HepG2 (cell line): ENCODE measurements at regions not wholly inside any gene's neighbourhood (a gene's known extent, or its start where the extent isn't known, plus 50 kb on each side); places are given as distances from the start of the nearest gene placed in this dataset.

Experiments
- ATAC-seq: fragments of 200-7000 bp; cut with Tn5 transposase; 3 replicates; pipeline ENCODE4 v1.9.1; 2020; ENCODE audit warnings: mild to moderate bottlenecking, moderate library complexity
- BruUV-seq: library from RNA; stranded (reverse); fragments of 400-500 nt; replicated peaks from 2 replicates; lab custom pipeline; 2021; lab: Mats Ljungman, UMichigan
- CTCF ChIA-PET: fragments of 300-600 bp; formaldehyde crosslinking; extraction: SDS; loops from one replicate; lab custom pipeline; 2021; ENCODE audit warnings: low total read pairs, inconsistent platforms, low intra/inter-chr PET ratio; lab: Yijun Ruan, JAX
- POLR2A ChIA-PET: fragments of 350-600 bp; sonication (Branson Sonifier 250); formaldehyde crosslinking; loops from one replicate; lab custom pipeline; 2020; ENCODE audit warnings: antibody characterized with exemption, inconsistent platforms; lab: Yijun Ruan, JAX
- DNase-seq: peaks from one replicate; pipeline ENCODE4 v3.0.0-alpha.2; 2015; ENCODE audit warnings: low spot score
- FAIRE-seq: peaks from 3 replicates; lab custom pipeline; 2011; peaks lifted over from hg19 to GRCh38; lab: Jason Lieb, UNC
- H2AFZ ChIP-seq: one replicate; pipeline ENCODE4 v1.6.1; 2011; ENCODE audit warnings: low read length, inconsistent platforms
- H3K27ac ChIP-seq: fragments of 300-600 bp; 3 replicates; pipeline ENCODE4 v1.8.0; 2011; ENCODE audit warnings: mixed run types, mild to moderate bottlenecking, mixed read lengths, low read length, inconsistent platforms; ENCODE audit not compliant: insufficient read depth; ENCODE audit errors: extremely low read length
- H3K27me3 ChIP-seq, 2 experiments: fragments of 200-600 bp in 1 of 2; 2 replicates in 1 of 2; 3 replicates in 1 of 2; pipeline versions ENCODE4 v1.6.0 to v1.8.0; 2011; ENCODE audit warnings: low read length in 2 of 2, mild to moderate bottlenecking in 2 of 2, moderate library complexity in 2 of 2, inconsistent platforms in 1 of 2; ENCODE audit not compliant: insufficient read depth in 2 of 2, control insufficient read depth in 1 of 2
- H3K36me3 ChIP-seq, 2 experiments: fragments of 200-600 bp in 1 of 2; replicated peaks in 1 of 2; 2 replicates in 1 of 2; 3 replicates in 1 of 2; pipeline versions ENCODE4 v1.5.1 to v1.8.0; 2011; ENCODE audit warnings: low read length in 2 of 2, inconsistent platforms in 1 of 2; ENCODE audit not compliant: insufficient read depth in 2 of 2, control insufficient read depth in 1 of 2
- H3K4me1 ChIP-seq: 2 replicates; pipeline ENCODE4 v1.5.1; 2012; ENCODE audit warnings: low read length, inconsistent platforms; ENCODE audit not compliant: insufficient read depth
- H3K4me2 ChIP-seq: 2 replicates; pipeline ENCODE4 v1.6.0; 2011; ENCODE audit warnings: low read depth, low read length, inconsistent platforms
- H3K4me3 ChIP-seq, 3 experiments: fragments of 200-600 bp in 1 of 3; sonication (generic), shearing (Covaris generic) in 1 of 3; replicated peaks in 1 of 3; 2 replicates each; pipeline ENCODE4 v1.5.1; 2011 to 2016; ENCODE audit warnings: low read length in 3 of 3, inconsistent platforms in 2 of 3, low read depth in 2 of 3, mild to moderate bottlenecking in 2 of 3, control low read depth in 1 of 3, mixed read lengths in 1 of 3; ENCODE audit not compliant: insufficient read depth in 1 of 3
- H3K79me2 ChIP-seq: one replicate; pipeline ENCODE4 v1.6.1; 2011; ENCODE audit warnings: low read length, inconsistent platforms; ENCODE audit not compliant: insufficient read depth
- H3K9ac ChIP-seq: 2 replicates; pipeline ENCODE4 v1.6.0; 2011; ENCODE audit warnings: mild to moderate bottlenecking, low read depth, low read length, inconsistent platforms; ENCODE audit not compliant: insufficient read depth
- H3K9me3 ChIP-seq: 2 replicates; pipeline ENCODE4 v1.5.1; 2012; ENCODE audit warnings: mild to moderate bottlenecking, low read length
- H4K20me1 ChIP-seq: 2 replicates; pipeline ENCODE4 v1.6.0; 2011; ENCODE audit warnings: inconsistent platforms, mild to moderate bottlenecking, low read length, moderate library complexity; ENCODE audit not compliant: insufficient read depth
- JUND ChIP-seq: sonication (generic); formaldehyde crosslinking; IDR thresholded peaks from 2 replicates; pipeline ENCODE4 v1.8.0; 2022; ENCODE audit warnings: mild to moderate bottlenecking, missing genetic modification reagents
- MED8 ChIP-seq: sonication (generic); formaldehyde crosslinking; IDR thresholded peaks from 2 replicates; pipeline ENCODE4 v1.8.1; 2023; ENCODE audit warnings: mild to moderate bottlenecking, missing genetic modification reagents; ENCODE audit not compliant: insufficient replicate concordance
- ZKSCAN8 ChIP-seq: IDR thresholded peaks from 2 replicates; pipeline ENCODE4 v1.6.1; 2016; ENCODE audit warnings: borderline replicate concordance, missing genetic modification reagents, missing compliant biosample characterization
- ZNF530 ChIP-seq: sonication (generic); formaldehyde crosslinking; IDR thresholded peaks from 2 replicates; pipeline ENCODE4 v1.5.0; 2020; ENCODE audit warnings: low read depth, mild to moderate bottlenecking, missing genetic modification reagents
- ZNF609 ChIP-seq: sonication (generic); formaldehyde crosslinking; IDR thresholded peaks from 2 replicates; pipeline ENCODE4 v1.4.0; 2020; ENCODE audit warnings: mild to moderate bottlenecking, missing genetic modification reagents, borderline replicate concordance
- ZNF879 ChIP-seq: sonication (generic); formaldehyde crosslinking; IDR thresholded peaks from 2 replicates; pipeline ENCODE4 v1.8.1; 2023; ENCODE audit warnings: missing genetic modification reagents
- WGBS: methylation state at CpG from one replicate; pipeline ENCODE4 v1.1.6; 2017; ENCODE audit warnings: low lambda C conversion rate; 5-methylcytosine and 5-hydroxymethylcytosine counted together
- in situ Hi-C: cut with HindIII; loops from 2 replicates; pipeline ENCODE4 v1.10.0; 2017; ENCODE audit warnings: low pct_unique_long_range_greater_than_20kb; ENCODE audit not compliant: extremely low pct_ligation_motif_present
- intact Hi-C: fragments of 100-400 bp; cut with micrococcal nuclease; formaldehyde crosslinking; loops from one replicate; pipeline ENCODE4 v1.10.0; 2022; ENCODE audit not compliant: unreplicated experiment

DNA sequence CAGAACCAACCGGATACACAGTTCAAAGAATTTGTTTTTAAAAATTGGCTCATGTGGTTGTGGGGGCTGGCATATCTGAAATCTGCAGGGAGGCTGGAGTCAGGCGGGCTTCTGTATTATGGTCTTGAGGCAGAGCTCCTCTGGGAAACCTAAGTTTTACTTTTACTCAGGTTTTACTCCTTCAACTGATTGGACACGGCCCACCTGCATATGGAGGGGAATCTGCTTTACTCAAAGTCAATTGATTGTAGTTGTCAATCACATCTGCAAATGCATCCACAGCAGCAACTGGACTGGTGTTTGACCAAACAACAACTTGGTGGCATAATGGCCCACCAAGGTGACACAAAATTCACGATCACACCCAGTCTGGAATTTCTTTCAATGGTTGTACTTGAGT is 103.4 kb downstream of the ERMARD start:
- CTCF ChIA-PET = no interaction called here
- intact Hi-C loops = no loop called here
- DNase-seq = no peak
- Histone ChIP-seq H3K27ac (no peak overlapping the region), H2AFZ (no peak overlapping the region)
- no peak for FAIRE-seq
- no peak for TF ChIP-seq MED8 (CRISPR knock-in tag)
- TF ChIP-seq ZKSCAN8 (CRISPR knock-in tag) = no peak
- TF ChIP-seq ZNF609 (CRISPR knock-in tag) = no peak
- no peak for TF ChIP-seq ZNF879 (CRISPR knock-in tag)
- no peak for TF ChIP-seq JUND (CRISPR knock-in tag)
- no peak for TF ChIP-seq ZNF530
- TF ChIP-seq, all 625 proteins: peak for 0
- Histone ChIP-seq H3K27me3 (peaks cover 3 to 44% of the 10 kb centered on the region in 2 experiments; a peak in 4 of 5 replicates), H3K79me2 (no peaks in the 10 kb centered on the region), H3K9me3 (peaks cover 5% of the 10 kb centered on the region; the same call in 1 of the 2 replicates), H3K4me1 (no peaks in the 10 kb centered on the region), H4K20me1 (no peaks in the 10 kb centered on the region), H3K36me3 (no peaks in the 10 kb centered on the region), H3K4me2 (no peak overlapping the region), H3K4me3 (no peak overlapping the region), H3K9ac (no peak overlapping the region)
- no peak for ATAC-seq
- POLR2A ChIA-PET = no interaction called here
- 33% methylated on average over 4 of the region's 4 CpGs for WGBS
- in situ Hi-C loops = no loop called here
- BruUV-seq = no TSS peak
